GM20000 (cell line): ENCODE measurements at regions not wholly inside any gene's neighbourhood (a gene's known extent, or its start where the extent isn't known, plus 50 kb on each side); places are given as distances from the start of the nearest gene placed in this dataset.
"Not testable (repeated sequence)": the region's sequence is repeated elsewhere in the genome, so short reads cannot be mapped to it uniquely, and the experiment has no call there.

Experiments used
- DNase-seq: peaks from one replicate; pipeline ENCODE4 v3.0.0; 2012; ENCODE audit warnings: low spot score
- TF ChIP-seq, protein P1 (sequence below): IDR thresholded peaks from 2 replicates; pipeline ENCODE4 v1.5.1; 2012; ENCODE audit warnings: mild to moderate bottlenecking, control low read depth; ENCODE audit errors: extremely low read depth, missing control alignments

DNA sequence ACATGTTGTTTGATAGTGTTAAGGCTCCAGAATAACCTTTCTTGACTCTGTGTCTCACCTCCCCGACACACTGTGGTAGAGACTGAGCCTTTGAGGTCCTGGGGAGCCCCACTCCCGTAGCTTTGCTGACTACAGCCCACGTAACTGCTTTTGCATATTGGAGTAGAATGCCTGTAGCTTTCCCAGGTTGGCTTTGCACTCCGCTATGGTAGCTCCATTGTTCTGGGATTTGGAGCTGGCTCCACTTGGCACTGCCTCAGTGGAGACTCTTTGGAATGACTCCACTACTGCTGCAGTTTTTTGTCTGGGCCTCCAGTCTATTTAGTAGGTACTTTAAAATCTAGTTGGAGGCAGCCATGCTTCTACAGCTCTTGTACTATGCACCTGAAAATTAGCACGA, 56.2 kb upstream of the ANXA1 start:
- DNase-seq: no peak
- TF ChIP-seq, protein P1, sequence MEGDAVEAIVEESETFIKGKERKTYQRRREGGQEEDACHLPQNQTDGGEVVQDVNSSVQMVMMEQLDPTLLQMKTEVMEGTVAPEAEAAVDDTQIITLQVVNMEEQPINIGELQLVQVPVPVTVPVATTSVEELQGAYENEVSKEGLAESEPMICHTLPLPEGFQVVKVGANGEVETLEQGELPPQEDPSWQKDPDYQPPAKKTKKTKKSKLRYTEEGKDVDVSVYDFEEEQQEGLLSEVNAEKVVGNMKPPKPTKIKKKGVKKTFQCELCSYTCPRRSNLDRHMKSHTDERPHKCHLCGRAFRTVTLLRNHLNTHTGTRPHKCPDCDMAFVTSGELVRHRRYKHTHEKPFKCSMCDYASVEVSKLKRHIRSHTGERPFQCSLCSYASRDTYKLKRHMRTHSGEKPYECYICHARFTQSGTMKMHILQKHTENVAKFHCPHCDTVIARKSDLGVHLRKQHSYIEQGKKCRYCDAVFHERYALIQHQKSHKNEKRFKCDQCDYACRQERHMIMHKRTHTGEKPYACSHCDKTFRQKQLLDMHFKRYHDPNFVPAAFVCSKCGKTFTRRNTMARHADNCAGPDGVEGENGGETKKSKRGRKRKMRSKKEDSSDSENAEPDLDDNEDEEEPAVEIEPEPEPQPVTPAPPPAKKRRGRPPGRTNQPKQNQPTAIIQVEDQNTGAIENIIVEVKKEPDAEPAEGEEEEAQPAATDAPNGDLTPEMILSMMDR: no peak

DNA sequence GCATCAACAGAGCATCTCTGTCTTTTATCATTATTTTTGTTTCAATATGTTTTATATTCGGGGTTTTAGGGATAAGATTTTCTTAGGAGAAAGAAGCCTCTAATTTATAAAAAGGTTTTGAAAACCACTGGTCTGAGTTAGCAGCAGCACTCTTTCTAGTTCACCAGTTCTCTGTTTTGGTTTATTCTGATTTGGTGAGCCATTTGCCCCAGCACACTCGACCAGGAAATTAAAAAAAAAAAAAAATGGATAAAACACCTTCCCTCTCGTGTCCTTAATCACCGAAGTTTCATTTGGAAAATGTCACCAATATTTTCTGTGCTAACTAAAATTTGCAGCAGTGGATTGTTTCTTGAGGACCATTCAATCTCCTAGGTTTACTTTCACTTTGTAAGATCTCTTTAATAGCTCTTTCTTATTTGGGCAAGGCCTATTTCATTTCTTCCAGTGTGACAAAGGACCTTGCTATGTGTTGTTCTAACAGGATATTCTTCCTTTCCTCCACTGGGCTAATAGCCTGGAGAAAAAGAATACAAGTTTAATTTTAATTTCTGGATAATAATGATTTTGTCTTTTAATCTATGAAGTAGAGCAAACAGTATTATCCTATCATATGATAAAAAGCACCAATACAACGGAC, 57.8 kb upstream of the ANXA1 start:
- TF ChIP-seq, protein P1: no peak
- DNase-seq: no peak

DNA sequence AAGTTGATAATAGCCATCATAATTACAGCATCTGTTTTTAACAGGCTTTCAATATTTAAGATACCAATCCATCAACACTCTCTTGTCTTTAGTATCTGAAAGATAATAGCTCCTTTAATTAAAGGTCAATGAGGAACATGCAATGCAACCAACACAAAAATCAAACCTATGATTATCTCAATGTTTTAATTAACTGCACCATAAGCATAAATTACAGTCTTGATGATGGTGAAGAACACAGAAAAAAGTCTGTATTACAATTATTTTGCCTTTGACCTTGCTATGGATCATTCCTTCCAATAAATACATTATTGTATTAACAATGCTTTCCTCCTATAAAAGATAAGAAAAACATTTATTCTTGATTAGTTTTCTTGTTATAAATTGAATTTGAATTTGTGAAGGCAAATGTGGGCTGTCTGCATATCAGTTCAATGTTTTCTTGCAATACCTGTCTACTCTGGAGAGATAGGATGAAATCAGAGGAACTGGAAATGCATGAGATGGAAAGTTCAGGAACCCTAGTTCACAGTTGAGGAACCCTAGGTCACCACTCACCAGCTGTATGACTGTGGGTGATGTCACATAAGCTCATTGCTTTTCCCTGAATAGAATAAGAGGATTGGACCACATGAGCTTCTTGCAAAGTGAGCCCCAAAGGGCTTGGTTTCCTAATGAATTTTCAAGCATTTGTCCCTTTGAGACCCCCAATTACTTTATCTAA, 58.5 kb upstream of the ANXA1 start:
- TF ChIP-seq, protein P1: no peak

DNA sequence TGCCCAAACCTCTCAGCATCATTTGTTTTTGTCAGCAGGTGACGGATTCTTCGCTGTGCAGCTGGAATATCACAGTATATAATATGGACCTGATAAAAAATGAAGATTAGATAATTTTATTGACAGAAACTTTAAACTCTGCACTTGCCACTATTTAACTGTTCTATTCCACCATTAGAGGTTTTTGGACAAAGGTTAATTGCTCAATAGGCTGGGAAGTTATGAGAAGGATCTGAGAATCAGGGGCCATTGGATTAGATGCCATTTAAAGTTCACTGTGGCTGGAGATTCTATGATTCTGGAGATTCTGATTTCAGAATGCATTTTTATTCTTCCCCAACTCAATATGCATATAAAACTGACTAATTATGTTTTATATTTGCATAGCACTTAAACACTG, 59.8 kb upstream of the ANXA1 start:
- no peak for DNase-seq
- TF ChIP-seq, protein P1: no peak

More for the DNA sequence above, 58.5 kb upstream of the ANXA1 start:
- no peak for DNase-seq

DNA sequence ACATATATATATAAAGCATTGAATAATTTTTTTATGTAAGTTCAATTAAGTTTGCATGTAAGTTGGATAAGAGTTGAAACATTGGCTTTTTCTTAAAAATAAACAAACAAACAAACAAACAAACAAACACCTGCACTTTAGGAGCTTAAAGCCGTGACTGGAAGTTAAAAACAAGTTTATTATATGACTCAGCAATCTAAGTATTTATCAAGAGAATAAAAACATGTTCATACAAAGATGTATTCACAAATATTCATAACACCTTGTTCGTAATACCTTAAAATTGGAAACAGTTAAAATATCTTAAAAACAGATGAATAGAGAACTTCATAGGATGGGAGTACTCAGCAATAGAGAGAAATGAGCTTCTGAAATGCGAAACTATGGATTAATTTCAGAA, 61.5 kb upstream of the ANXA1 start:
- TF ChIP-seq, protein P1: no peak
- no peak for DNase-seq

DNA sequence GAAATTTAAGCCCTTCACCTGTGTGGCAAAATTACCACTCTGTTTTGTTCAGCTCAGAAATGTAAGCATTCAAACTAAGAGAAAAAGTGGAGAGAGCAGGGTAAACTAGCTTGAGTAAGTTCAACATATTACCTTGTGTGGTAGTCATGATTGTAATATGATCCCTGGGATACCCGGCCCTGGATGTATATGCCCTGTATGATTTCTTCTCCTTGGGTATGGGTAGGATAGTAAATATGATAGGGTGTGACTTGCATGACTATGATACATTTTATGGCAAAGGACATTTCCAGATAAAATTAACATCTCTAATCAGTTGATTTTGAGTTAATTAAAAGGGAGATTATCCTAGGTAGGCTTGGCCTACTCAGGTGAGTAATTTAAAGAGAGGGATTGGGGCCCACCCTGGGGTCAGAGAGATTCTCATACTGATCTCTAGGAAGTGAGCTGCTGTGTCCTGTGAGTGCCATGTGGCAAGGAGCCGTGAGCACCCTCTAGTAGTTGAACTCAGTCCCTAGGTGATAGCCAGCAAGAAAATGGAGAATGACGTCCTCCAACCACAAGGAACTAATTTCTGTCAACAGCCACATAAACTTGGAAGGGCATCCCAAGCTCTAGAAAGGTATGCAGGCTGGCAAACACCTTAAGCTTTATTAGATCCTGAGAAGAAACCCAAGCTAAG, 62.2 kb upstream of the ANXA1 start:
- DNase-seq: no peak
- TF ChIP-seq, protein P1: no peak

DNA sequence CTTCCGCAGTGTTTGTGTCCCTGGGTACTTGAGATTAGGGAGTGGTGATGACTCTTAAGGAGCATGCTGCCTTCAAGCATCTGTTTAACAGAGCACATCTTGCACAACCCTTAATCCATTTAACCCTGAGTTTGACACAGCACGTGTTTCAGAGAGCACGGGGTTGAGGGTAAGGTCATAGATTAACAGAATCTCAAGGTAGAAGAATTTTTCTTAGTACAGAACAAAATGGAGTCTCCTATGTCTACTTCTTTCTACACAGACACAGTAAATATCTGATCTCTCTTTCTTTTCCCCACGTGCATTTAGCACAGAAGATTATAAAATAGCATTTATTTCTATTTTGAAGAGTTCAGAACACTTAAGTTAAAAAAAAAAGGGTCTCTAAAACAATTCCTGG, 63.8 kb upstream of the ANXA1 start:
- DNase-seq: not testable (repeated sequence)
